GM12873 (cell line): ENCODE measurements at regions not wholly inside any gene's neighbourhood (a gene's known extent, or its start where the extent isn't known, plus 50 kb on each side); places are given as distances from the start of the nearest gene placed in this dataset.

Source experiments
- TF ChIP-seq, protein P1 (sequence below): IDR thresholded peaks from 2 replicates; pipeline ENCODE4 v1.5.1; 2012; ENCODE audit warnings: low read depth, mild to moderate bottlenecking, moderate library complexity, low read length, control low read depth; ENCODE audit not compliant: insufficient read depth; ENCODE audit errors: missing control alignments

DNA sequence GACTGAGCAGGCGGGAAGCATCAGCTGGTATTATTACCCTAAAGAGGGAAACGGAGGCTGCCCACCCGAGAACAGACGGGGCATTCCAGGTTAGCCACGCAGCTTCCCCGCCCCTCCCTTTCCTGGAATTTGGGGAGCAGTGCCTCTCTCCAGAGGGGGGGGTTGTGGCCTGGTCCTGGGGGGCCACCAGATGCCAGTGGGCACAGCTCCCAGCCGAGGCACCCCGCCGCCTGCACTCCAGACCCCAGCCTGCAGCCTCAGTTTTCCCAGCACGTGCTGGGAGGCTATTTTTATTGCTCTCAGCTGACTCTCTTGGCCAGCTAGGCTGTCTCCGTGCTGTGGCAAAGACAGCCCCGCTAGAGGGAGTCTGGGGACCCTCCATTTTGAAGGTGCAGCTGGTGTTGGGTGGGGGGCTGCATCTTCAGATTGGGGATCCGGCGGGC is 62.7 kb upstream of the GSE1 start:
- TF ChIP-seq, protein P1, sequence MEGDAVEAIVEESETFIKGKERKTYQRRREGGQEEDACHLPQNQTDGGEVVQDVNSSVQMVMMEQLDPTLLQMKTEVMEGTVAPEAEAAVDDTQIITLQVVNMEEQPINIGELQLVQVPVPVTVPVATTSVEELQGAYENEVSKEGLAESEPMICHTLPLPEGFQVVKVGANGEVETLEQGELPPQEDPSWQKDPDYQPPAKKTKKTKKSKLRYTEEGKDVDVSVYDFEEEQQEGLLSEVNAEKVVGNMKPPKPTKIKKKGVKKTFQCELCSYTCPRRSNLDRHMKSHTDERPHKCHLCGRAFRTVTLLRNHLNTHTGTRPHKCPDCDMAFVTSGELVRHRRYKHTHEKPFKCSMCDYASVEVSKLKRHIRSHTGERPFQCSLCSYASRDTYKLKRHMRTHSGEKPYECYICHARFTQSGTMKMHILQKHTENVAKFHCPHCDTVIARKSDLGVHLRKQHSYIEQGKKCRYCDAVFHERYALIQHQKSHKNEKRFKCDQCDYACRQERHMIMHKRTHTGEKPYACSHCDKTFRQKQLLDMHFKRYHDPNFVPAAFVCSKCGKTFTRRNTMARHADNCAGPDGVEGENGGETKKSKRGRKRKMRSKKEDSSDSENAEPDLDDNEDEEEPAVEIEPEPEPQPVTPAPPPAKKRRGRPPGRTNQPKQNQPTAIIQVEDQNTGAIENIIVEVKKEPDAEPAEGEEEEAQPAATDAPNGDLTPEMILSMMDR = no peak

DNA sequence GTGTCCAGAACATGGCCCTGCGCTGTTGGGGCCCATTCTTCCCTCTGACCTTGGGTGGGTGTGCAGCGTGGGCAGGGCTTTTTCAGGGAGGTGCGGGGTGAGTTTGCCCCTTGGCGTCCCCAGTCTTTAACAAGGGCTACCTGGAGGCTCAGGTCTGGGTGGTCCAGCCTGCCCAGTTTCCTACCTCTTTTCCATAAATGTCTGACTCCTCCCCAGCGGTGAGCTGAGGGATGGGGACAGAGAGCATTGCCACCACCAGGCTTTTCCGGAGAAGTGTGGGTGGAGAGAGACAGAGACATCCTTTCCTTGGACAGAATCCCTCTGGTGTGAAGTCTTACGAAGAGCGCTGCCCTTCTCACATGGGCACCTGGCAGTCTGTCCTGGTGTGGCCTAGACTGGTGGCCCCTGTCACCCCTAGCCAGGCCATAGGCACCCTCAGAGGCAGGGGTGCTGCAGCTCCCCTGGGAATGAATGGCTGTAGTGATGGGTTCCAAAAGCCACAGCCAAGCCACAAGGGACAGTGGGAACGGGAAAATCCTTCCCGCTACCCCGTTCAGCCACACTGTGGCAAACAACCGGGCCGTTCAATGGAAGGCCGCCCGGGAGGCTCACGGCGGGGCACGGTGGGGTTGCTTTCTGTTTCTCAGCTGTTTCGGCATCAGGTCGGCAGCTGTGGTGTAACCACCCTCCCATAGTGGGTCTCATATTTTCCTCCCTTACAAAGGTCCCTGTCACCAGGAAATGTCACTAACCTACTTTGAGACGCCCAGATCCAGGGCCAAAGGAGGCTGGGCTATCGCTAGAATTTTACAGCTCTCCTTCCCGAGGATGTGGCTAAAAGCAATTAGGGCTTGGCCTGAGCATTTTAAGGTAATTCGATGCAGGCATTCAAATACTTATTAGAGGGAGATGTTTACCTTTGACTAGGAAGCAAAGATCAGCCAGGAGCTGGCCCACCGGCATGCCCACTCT is 61.9 kb upstream of the GSE1 start:
- TF ChIP-seq, protein P1 = no peak

DNA sequence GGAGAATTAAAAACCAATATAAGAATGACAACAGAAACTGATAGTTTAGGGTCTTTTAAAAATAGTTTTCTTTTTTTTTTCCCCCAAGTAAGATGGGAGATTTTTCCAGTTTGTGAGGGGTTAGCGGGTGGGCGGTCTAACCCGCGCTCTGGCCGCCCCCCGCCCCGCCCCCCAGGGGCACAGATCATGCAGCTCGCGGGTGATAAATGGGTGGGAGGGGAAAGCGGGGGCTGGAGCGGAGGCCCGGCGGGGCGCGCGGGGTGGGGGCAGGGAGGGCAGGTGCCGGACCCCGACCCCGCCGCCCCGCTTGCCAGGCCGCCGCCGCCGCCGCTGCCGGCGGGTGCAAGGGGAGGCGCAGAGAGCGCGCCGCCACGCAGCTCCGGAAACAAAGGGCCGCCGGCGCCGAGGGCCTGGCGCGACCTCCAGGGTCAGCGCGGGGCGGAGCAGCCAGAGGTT is 60.1 kb upstream of the GSE1 start:
- TF ChIP-seq, protein P1 = no peak

DNA sequence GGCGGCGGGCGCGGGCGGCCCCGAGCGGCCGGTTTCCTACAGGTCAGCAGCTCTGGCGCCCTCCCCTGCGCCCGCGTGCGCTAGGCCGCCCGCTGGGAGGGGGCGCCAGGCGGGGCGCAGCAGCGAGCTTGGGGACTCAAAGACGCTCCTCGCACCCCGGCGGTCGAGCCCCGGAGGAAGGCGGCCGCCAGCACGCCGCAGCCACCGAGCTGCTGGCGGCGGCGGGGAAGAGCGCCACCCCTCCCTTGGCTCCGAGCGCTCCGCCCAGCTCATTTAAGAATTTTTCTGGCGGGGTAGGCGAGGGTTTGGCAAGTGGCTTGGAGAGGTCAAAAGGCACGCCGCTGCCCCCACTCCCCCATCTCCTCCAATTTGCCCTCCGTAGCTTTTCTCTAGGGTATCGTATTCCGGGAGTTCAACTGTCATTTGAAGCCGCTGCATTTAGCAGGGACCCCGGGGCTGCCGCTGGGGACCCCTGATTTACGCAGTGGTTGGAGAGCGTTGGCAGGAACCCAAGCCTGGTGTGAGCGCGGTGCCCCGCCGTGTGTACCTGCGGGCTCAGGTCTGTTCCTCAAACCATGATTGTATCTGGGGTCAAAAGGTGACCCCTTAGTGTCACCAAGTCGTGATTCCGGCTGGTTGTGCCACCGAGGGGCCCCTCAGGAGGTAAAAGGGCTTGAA is 59.5 kb upstream of the GSE1 start:
- TF ChIP-seq, protein P1 = peak; percentile 27

DNA sequence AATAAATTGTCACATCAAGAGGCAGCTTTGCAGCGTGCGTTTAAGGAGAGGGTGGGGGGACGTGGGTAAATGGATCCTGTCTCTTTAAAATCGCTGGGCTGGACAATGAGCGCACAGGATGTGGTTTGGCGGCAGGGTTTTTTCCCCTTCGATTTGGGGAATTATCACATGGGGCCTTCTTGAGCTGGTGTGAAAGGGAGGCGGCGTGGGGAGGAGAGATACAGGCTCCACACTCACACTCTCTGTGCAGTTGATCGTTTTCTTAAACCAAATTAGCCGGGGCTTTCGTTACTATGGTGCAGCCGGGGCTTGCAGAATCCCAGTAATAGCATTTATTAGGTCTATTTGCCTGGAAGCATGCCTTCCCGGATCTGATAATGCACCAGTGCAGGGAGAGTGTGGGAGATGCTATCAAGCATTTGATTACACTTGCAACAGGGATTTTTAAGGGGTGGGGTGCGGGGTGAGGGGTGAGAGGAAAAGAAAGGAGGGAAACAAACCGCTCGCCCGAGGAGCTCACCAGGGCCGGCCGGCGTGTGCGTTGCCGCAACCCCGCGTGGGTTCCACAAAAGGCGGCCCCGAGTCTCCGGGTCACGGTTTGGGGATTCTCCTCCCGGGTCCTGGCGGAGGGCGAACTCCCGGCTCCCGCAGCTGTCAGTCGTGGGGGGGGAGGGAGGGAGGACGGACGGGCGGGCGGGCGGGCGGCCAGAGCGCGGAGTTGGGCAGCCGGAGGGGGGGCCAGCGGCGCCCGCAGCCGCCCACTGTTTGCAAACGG is 58.8 kb upstream of the GSE1 start:
- TF ChIP-seq, protein P1 = no peak

DNA sequence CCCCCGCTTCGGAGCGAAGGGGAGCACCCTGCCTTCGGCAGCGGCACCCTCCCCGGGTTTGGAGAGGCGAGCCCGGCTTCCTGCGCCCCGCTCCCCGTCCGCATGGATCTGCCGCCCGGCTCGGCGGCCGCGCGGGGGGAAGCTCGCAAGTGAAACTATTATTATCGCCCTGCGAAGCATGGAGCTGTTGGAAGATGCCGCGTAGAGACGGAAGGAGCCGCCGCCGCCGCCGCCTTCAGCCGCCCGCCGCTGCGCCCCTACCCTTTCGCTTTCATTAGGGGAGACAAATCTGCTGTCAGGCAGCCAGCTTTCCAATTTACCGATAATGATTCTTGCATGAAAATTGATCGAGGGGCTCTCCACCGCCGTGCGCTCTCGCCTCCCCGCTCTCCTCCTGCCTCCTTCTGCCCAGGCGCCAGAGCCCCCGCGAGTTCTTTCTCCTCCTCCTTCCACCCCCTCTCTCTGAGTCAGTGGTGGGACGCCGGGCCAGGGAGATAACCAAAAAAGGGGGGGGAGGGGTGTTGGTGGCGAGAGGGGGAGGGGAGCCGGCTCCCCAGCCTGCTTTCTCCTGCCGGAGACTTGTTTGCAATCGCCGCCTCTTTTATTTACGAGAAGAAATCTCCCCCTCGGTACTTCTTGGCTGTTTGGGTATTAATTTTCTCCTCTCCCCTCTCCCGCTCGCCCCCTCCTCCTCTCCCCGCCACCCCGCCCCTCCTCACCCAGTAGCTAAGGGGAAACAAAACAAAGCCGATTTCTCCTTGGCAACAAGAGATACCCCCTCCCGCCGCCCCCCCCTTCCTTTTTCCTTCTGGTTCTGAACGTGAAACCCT is 58.0 kb upstream of the GSE1 start:
- TF ChIP-seq, protein P1 = no peak
